ENCODE measurements at regions not wholly inside any gene's neighbourhood (a gene's known extent, or its start where the extent isn't known, plus 50 kb on each side); places are given as distances from the start of the nearest gene placed in this dataset.

- TF ChIP-seq CTCF (IDR thresholded peaks at IDR 0.05), result no peak
- TF ChIP-seq EP300 (IDR thresholded peaks at IDR 0.05), result no peak
- TF ChIP-seq POLR2AphosphoS5 (IDR thresholded peaks at IDR 0.05), result no peak
Observed at GRCh38 chr1:24253571-24253970, 65.6 kb upstream of the GRHL3 start.

All from stomach (tissue), 4 donors.